Stimulated activated CD8-positive, alpha-beta memory T cell treated with anti-CD3 and anti-CD28 coated beads, Interleukin-2, amount 100 ng/mL, for 48 hours (primary cell): ENCODE measurements at regions not wholly inside any gene's neighbourhood (a gene's known extent, or its start where the extent isn't known, plus 50 kb on each side); places are given as distances from the start of the nearest gene placed in this dataset.
"Not testable (repeated sequence)": the region's sequence is repeated elsewhere in the genome, so short reads cannot be mapped to it uniquely, and the experiment has no call there.

Experiments used
- DNase-seq, 2 donors: peaks; one replicate each; pipeline ENCODE4 v3.0.0-alpha.2; 2020; ENCODE audit warnings: low read depth in 2 of 2

- no peak for DNase-seq
These were observed 51.7 kb upstream of the COL8A1 start for GRCh38 chr3:99586701-99587100.

GRCh38 chr3:99579965-99580364 lies 58.4 kb upstream of the COL8A1 start:
- no peak for DNase-seq

- no peak for DNase-seq
These were observed 59.1 kb upstream of the COL8A1 start for GRCh38 chr3:99579246-99579645.

GRCh38 chr3:99578339-99578970 lies 59.9 kb upstream of the COL8A1 start:
- no peak for DNase-seq

DNA sequence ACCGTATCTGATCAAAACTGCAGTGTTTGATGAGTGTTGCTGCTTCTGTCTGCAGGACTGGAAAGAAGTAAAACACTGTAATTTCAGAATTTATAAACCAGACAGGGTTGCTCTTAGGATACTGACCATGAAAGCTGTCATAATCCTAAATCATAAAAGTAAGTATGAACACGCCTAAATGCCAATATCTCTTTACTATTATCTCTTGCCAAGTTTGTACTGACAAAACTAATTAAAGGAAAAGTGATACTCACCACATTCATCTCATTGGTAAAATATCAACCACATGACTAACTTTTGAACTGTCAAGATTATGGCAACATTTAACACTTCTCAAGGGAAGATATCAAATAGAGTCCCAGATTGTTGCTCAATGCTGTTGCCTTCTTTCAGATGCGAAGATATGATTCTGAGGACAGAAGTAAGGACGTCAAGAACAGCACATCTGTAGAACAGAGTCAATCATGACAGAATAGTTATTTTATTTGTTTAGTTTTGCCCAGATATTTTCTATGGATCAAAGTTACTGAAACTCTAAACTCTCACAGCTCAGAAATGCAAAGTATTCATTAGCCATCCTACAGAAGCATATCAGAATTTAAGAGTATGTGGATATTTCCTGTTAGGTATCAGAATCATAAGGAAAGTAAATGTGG lies 61.4 kb upstream of the COL8A1 start:
- no peak for DNase-seq

DNA sequence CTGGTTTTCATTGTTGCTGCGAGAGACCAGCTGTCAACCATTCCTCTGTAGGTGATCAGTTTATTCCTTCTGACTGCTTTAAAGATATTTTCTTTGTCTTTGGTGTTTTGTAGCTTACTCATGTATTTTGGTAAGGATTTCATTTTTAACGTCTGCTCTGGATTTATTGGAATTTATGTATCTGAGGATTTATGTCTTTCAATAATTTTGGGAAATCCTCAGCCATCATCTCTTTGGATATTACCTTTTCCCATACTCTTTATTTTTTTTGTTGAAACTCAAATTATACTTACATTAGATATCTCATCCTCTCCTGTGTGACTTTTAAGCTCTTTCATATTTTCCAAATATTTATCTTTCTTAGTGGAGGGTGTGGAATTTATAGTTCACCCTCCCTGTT lies 62.7 kb upstream of the COL8A1 start:
- no peak for DNase-seq

- no peak for DNase-seq
These were observed 68.3 kb upstream of the COL8A1 start for GRCh38 chr3:99570061-99570460.

DNA sequence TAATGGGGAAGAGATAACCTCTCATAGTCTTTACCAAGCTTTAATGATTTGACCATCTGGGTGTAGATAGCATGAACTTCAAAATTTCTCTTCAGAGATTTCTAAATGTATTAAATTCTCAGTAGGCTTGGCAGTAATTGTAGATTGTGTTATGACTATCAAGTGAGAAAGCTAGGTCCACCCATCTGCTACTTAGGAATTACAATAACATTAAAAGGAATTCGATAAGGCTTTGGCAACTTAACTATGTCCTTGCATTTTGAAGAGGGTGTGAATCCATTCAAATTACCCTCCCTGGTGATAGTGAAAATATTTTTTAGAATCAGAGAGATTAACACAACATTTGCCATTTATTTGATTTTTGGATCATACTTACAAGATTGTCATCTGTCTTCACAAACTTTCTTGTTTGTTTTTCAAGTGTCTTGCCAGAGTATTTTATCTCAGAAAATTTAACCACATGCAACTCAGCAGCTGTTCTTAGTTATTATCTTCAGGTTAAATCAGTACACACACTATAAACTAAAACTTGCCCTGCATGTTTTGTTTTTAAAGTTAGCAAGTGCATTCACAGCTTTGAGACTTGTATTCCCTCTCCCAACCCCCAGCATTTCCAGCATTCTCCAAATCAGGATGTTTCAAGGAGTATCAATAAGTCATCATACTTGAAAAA lies 69.6 kb upstream of the COL8A1 start:
- DNase-seq, result no peak

DNA sequence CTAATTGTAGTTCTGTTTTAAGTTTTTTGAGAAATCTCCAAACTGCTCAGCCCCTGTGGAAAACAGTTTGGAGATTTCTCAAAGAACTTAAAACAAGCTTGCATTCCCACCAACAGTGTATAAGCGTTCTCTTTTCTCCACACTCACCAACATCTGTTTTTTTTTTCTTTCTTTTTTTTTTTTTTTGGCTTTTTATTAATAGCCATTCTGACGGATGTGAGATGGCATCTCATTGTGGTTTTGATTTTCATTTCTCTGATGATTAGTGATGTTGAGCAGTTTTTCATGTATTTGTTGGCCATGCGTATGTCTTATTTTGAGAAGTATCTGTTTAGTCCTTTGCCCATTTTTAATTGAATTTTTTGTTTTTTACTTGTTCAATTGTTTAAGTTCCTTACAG lies 73.1 kb upstream of the COL8A1 start:
- no peak for DNase-seq

GRCh38 chr3:99562990-99563607 lies 75.3 kb upstream of the COL8A1 start:
- DNase-seq, result no peak

DNA sequence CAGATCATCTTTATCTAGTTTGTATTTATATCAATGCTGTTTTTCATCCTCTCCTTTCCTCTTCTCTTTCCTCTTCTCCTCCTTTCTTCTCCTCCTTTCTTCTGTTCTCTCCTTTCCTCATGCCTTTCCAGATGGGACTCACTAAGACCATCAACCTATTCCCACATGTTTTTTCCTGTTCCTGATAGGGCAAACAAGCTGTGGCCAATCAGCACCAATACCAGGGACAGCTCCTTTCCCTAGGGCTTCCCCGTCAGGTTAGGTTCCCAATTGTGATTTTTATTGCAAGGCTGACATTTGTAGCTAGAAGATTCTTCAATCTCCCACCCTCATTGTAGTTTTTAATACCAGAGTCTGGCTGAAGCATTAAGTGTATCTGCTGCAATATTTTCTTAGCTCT lies 76.3 kb upstream of the COL8A1 start:
- DNase-seq, result no peak

GRCh38 chr3:99561056-99561455 lies 77.3 kb upstream of the COL8A1 start:
- no peak for DNase-seq

- DNase-seq, result no peak
These were observed 79.2 kb upstream of the COL8A1 start for GRCh38 chr3:99559196-99559595.

DNA sequence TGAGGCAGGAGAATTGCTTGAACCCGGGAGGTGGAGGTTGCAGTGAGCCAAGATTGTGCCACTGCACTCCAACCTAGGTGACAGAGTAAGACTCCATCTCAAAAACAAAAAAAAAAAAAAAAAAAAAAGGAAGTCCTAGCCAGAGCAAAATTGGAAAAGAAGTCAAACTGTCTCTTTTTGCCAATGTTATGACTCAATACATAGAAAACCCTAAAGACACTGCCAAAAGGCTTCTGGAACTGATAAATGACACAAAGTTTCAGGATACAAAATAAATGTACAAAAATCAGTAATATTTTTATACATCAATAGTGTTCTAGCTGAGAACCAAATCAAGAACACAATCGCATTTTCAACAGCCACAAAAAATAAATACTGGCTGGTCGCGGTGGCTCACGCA lies 82.5 kb upstream of the COL8A1 start:
- not testable (repeated sequence) for DNase-seq

- DNase-seq, result no peak
These were observed 86.9 kb upstream of the COL8A1 start for GRCh38 chr3:99551520-99551919.

DNA sequence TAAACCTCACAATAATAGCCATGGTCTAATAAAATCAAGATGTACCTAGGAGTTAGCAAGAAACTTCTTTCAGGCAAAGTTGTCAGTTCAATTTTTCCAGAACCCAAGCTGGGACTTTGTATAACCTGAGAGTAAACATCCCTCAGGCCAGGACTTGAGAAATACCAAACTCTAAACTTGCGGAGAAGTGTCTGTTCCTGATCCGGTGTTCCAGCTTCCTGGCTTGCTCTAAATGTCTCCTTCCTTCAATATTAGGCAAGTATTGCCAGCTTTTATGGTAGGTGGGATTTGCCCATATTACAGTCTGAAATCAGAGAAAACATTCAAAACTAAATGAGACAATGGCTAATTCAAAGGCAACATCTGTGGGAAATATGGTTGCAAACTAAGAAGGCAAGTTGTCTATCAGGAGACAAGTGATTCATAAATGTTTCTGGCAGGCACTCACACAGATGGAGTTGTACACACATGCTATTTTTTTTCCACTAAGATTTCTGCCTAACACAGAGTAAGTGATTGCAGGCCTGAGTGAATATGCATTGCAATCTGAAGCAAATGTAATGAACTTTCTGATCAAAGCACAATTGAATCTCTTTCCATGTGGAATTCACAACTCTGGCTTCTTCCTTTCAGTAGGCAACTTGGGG lies 88.3 kb upstream of the COL8A1 start:
- no peak for DNase-seq

- DNase-seq, result no peak
These were observed 89.2 kb upstream of the COL8A1 start for GRCh38 chr3:99549220-99549619.

DNA sequence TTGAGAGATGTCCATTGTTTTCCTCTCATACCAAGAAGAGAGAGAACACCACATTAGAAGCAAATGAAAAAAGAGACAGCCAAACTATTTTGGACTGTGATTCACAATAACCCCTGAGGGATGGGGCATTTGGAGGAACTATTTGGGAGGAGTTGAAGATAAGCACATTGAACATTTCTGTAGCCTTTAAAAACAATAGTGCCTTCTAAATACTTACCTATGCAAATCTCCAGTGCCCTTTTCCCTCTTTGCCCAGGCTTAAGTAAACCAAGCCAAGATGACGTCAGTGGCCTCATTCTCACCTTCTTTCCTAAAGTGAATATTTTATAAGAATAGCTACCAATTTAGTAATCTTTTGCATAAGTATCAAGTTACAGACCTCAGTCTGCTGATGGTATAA lies 89.7 kb upstream of the COL8A1 start:
- no peak for DNase-seq

DNA sequence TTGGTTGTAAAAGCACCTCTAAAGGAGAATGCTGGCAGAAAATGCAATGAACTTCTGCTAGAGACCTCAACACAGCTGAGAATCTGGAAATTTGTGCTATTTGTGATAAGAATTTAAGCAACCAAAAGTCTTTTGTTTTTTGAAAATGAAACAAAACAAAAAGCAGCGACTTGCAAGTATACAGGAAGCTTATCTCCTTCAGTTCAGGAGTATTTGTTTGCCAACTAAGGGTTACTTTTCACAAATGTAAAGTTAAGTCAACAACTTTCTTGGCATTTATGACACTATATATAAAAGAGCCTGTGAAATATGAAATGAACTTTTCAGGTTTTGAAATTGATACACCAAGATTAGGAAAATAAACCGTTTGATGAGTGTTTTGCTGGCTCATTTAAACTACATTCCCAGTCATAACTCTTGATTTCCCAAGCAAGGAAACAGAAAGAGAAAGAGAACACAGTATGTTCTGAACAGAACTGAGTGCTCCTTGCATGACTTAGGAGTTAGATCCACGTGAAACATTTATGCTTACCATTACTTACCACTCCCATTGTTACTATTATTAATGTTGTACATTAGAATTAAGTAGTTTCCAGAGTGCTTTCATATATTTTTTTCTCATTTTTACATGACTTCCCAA lies 92.3 kb upstream of the COL8A1 start:
- DNase-seq, result no peak

DNA sequence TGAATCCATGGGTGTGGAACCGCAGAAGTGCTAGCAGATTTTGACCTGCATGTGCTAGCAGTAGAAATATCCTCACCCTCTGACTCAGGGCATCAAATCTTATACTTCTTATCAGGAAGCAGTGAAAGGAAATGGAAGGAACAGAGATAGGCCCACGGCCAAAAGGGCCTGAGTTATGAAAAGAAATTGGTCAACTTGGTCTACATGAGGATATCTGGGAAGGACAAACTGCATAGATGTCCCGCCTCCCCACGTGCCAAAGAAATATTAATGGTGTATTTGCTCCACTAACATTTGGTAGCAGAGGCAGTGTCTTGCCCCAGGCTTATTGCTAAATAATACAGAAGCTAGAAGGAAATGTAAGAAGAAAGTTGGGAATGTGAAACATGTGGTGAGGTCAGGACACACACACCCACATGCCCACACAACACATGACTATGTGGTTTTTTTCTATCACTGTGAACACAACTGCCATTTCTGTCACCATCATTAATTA lies 93.6 kb upstream of the COL8A1 start:
- no peak for DNase-seq

- no peak for DNase-seq
These were observed 94.6 kb upstream of the COL8A1 start for GRCh38 chr3:99543796-99544195.
